GM21786 (cell line): ENCODE measurements at regions not wholly inside any gene's neighbourhood (a gene's known extent, or its start where the extent isn't known, plus 50 kb on each side); places are given as distances from the start of the nearest gene placed in this dataset.
A peak's percentile ranks its signal among the peaks of the same experiment; 100 is the strongest.
"Not testable (repeated sequence)": the region's sequence is repeated elsewhere in the genome, so short reads cannot be mapped to it uniquely, and the experiment has no call there.

Experiments used
- ATAC-seq: cut with Tn5 transposase; IDR thresholded peaks from one replicate; pipeline ENCODE4 v1.9.1; 2021; ENCODE audit not compliant: unreplicated experiment

DNA sequence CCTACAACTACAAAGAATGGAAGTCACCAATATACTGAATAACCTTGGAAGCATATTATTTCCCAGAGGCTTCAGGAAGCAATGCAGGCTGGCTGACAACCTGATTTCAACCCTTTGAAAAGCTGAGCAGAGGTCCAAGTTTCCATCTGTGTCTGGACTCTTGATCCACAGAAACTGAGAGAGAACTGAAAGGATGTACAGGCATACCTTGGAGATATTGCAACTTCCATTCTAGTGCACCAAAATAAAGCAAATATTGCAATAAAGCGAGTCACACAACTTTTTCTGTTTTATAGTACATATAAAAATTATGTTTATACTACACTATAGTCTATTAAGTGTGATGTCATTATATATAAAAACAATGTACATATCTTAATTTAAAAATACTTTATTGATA lies 85.3 kb downstream of the TYW3 start:
- ATAC-seq, result no peak

DNA sequence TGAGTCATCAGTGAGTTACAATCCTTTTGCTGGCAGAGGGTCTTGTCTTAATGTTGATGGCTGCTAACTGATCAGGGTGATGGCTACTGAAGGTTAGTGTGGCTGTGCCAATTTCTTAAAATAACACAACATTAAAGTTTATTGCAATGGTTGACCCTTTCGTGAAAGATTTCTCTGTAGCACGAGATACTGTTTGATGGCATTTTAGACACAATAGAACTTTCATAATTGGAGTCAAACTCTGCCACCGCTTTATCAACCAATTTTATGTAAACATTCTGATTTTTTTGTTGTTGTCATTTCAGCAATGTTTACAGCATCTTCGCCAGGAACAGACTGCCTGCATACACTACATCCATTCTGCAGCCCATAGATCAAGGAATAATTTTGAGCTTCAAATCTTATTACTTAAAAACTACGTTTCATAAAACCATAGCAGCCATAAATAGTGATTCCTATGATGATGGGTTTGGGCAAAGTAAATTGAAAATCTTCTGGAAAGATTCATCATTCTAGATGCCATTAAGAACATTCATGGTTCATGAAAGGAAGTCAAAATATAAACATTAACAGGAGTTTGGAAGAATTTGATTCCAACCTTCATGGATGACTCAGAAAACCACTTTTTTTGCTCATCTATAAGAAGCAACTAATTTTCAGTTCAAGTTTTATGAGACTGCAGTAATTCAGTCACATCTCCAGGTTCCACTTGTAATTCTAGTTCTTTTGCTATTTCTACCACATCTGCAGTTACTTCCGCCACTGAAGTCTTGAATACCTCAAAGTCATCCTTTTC lies 85.9 kb downstream of the TYW3 start:
- no peak for ATAC-seq

DNA sequence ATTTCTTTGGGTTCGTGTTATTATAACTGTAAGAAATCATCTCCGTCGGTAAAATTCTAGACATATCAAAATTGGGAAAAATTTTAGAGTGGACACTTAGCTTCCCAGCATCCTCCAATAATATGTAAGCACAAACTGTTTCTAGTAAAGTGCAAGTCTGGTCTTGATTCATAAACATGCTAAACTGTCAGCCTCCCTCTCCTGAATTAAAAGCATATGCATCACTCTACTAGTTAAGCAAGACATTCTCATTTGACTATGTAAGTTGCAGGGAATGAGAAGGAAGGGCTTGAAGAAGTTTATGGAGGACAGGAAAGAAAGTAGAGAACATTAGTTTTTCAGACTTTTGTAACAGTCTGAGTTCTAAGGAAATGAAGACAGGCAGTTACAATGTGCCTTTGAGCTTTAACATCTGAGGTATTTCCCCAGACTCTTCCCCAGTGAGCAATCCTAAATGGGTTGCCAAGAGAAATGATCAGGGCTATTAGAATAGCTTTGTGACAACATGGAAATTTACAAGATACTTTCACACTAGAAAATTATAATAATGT lies 90.0 kb downstream of the TYW3 start:
- ATAC-seq, result no peak

DNA sequence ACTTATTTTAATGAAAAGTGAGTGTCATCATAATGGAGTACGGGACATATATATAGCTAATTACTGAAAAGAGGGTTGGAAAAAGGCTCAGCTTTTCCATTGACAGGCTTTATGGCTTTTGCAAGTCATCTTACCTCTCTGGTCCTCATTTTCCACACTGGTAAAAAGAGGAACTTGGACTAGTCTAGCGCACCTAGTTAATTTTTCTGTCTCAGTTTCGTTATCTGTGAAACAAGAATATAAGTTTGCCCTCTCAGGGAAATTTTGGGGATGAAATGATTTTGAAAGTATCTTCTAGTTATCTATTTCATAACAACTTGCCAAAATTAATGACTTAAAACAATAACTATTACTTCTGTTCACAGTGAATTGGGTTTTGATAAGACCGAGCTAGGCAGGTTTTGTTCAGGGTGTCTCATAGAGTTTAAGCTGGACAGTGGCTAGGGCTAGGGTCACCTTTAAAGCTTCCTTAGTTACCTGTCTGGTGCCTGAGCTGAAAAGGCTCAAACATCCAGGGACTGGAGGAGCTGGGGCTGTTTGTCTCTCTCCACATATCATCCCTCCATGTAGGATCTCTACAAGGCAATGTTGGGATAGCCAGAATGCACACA lies 91.7 kb downstream of the TYW3 start:
- peak; percentile 91 for ATAC-seq

DNA sequence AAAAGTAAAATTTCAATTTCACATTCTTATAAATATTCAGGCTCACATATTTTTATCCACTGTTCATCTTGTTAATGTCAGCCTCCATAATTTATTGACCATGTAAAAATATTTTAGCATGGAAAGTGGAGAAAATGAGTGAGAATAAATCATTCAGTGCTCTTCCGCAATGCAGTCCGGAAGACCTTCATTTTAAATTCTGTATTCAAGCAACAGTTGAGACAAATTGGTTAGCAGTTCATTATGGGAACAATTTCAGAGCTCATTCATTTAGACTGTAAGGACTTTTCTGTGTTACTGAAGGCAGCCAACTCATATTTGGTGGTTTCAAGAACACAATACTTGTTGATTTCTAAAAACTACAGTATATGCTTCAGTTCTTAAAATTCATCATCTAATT lies 97.8 kb downstream of the TYW3 start:
- ATAC-seq, result no peak

DNA sequence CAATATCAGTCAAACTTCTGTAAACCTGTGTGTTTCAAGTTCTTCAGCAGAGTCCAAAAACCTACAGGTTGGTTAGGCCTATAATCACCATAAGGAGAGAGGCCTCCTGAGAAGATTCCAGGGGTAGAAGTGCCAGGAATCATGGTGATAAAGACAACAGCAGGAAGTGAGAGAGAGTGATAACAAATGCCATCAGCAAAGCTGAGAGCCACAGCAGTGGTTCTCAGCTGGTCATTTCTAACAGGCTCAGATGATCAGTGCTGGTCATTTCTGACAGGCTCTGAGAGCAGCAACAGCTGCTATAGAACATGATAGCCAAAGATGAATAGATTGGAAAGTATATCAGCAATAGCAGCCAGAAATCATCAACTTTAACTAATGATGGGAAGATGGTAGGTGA lies 101.3 kb downstream of the TYW3 start:
- no peak for ATAC-seq

DNA sequence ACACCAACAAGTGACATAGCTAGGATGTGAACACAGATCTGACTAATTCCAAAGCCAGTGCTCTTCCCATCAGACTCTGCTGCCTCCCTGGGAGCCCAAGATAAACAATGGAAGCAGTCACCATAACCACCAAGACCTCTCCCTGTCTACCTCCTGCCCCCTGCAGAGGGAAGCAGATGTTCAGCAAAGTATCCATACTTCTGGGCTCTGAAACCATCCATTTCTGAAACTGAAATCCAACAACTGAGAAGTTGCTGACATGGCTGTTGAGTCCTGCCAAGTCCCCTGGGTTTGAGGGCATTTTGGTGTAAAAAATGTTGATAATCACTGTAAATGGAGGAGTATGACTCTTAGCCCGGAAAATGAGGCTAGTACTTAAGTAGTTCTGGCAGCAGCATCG lies 102.1 kb downstream of the TYW3 start:
- ATAC-seq, result no peak

DNA sequence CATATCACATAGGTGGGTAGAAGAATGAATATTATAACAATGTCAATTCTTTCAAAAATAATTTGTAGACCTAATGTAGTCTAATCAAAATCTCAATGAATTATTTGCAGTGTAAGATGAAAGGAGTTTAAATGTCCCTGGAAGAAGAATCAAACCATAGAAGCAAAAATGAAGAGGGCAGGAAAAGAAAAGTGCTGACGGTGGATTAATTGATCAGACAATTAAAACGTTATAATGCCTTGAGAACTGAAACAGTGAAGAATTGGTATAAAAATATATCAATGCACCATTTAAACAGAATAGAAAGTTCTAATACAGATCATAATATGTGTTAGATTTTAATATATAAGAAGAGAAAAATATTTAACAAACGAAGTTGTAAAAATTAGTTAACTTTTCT lies 109.8 kb downstream of the TYW3 start:
- no peak for ATAC-seq

DNA sequence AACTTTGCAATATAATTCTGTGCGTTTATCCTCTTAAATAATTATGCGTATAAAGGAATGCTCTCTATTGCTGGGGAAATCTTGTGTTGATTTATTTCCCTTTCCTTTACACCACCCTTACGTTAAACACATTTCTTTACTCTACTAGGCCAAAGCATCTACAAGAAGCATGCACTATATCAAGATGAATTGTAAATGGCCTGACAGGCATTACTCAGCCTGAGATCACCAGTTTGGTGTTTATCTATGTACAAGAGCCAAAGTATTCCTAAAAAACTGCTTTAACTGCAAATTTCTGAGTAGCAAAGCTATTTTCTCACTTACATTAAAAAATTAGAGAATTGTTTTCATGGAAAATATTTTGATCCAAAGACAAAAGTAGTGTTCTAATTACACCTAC lies 114.8 kb downstream of the TYW3 start:
- no peak for ATAC-seq

DNA sequence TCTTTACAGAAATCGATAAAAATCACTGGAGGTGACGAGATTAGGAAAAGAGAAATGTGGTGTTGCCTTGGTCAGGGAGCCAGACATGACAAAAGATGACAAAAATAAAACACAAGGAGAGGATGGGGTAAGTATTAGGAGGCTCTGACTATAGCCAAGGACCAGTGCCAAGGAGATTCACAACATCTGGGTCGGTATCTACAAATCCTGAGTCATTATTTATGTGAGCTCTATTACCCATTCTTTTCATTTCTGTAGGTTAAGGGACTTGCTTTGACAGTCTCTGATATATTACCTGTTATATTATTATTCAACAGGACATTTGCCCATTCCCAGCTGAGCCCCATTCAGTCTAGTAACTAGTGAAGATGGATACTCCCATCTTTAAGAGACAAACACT lies 120.8 kb downstream of the TYW3 start:
- no peak for ATAC-seq

DNA sequence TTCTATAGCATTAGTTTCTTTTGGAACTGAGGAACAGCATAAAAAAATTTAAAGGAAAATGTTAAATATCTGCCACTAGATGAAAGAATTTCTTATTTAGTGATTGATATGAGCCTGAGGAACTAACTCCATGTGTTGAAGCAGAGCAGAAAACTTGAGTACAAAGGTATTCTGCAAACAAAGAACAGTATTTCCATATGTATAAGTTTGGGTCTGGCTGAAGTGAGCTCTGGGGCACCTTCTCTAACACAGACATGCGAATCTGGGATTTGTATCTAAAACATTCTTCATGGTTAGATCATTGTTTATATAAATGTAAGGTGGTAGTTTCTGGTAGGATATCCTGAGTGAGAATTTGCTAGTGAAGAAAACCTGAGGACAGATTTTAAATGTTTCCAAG lies 123.2 kb downstream of the TYW3 start:
- ATAC-seq, result no peak

DNA sequence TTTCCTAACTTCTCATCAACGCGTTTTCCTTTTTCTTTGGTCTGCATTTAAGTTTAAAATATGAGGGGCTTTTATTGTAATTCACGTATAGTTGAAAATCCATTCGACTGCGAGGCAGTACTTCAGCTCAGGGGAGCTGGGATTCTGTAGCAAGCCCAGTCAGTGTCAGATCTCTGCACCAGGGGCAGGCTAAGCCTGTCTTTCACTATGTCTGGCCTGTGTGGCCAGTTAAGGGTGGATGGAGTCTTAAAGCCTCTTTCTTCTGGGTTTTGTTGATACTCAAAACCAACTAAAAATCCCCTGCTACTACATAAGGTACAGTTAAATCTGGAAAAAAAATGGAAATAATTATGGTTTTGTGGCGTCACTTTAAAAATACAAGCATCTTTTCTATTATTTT lies 124.7 kb downstream of the TYW3 start:
- ATAC-seq, result peak; percentile 17

DNA sequence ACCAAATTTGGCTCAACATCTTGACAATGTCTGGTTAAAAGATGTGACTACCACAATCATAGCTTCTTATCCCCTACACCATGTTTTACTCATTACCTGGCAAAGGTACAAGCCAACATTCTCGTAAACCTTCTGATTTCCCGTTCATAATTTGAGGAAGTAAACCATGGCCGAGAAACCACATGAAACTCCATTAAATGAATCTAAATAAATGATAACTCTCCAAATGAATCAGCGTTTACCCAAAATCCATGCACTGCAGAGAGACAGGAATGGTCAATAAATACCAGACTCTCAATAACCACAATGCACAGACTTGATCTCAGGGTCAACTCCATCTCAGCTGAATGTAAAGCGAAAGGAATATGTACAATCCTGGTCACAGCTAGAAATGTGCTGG lies 125.2 kb downstream of the TYW3 start:
- peak; percentile 54 for ATAC-seq

DNA sequence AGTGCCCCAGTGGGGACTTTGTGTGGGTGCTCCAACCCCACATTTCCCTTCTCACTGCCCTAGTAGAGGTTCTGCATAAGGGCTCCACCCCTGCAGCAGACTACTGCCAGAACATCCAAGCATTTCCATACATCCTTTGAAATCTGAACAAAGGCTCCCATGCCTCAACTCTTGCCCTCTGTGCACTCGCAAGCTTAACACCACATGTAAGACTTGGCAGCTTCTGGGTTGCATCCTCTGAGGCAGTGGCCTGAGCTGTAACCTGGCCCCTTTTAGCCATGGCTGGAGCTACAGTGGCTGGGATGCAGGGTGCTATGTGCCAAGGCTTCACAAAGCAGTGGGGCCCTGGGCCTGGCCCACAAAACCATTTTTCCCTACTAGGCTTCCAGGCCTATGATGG lies 128.9 kb downstream of the TYW3 start:
- no peak for ATAC-seq

DNA sequence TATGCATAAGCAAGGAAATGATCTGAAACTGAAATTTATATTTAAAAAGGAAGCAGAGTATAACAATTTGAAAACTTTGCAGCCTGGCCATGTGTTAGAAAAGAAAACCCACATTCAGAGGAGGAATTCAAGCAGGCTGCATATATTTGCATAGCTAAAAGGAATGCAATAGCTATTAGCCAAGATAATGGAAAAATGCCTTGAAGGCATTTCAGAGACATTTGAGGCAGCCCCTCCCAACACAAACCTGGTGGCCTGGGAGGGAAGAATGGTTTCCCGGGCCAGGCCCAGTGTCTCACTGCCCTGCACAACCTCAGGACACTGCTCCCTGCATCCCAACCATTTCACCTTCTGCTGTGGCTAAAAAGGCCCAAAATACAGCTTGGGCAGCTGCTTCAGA lies 136.8 kb downstream of the TYW3 start:
- ATAC-seq, result no peak

DNA sequence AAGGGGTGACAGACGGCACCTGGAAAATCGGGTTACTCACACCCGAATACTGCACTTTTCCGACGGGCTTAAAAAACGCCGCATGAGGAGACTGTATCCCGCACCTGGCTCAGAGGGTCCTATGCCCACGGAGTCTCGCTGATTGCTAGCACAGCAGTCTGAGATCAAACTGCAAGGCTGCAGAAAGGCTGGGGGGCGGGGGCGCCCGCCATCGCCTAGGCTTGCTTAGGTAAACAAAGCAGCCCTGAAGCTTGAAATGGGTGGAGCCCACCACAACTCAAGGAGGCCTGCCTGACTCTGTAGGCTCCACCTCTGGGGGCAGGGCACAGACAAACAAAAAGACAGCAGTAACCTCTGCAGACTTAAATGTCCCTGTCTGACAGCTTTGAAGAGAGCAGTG lies 144.4 kb downstream of the TYW3 start:
- ATAC-seq, result not testable (repeated sequence)

DNA sequence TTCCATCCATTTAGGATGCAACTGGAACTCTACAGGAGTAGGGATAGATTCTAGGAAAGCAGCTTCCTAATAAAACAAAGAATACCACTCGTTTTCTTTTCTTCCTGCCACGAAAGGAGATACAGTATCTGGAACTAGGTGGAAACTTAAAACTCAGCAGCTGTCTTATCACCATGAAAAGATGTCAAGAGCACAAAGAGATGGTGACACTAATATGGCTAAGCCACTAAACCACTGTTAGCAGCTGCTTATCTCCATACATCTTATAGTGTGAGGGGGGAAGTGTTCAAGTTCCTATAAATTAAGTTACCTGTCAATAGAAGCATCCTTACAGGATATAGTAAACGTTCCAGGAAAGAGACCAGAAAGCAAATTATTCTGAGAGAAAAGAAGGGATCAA lies 162.5 kb downstream of the TYW3 start:
- no peak for ATAC-seq

DNA sequence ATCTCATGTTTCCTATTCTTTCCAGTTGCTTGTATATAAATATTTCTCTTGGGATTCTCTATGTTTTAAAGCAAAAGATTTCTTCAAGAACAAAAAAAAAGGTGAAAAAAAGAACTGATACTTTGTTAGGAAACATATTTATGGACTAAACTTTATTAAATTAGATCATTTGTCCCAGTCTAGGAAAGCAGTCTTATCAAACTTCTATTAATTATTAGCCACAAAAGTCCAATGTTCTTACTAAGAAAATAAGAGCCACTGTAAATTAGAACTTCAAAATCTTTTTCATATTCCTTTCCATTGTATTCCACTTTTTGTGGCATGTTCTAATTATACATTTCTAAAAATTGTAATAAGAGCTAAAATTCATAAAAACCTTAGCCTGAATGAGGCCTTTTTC lies 175.2 kb downstream of the TYW3 start:
- no peak for ATAC-seq

DNA sequence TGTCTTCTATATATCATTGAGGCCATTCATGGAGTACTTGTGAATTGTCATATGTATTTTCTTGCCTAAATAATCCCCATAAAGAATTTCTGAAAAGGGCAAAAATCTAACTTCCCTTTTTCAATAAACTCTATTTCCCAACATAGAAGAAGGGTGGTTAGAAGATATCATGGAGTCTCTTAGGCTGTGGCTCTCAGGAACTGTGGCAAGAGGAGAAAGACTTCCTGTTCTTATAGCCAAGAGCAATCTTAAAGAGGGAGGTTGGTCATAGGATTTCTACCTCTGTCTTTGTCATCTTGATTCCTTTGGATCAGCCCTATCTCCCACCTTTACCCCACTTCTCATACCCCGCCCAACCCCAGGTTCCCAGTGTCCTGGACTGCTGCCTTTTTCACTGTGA lies 175.8 kb downstream of the TYW3 start:
- no peak for ATAC-seq

DNA sequence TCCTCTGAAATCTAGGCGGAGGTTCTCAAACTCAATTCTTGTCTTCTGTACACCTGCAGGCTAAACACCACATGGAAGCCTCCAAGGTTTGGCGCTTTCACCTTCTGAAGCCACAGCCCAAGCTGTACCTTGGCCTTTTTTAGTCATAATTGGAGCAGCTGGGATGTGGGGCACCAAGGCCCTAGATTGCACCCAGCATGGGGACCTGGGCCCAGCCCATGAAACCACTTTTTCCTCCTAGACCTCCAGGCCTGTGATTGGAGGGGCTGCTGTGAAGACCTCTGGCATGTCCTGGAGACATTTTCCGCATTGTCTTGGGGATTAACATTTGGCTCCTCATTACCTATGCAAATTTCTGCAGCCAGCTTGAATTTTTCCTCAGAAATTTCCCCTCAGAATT lies 181.0 kb downstream of the TYW3 start:
- no peak for ATAC-seq

DNA sequence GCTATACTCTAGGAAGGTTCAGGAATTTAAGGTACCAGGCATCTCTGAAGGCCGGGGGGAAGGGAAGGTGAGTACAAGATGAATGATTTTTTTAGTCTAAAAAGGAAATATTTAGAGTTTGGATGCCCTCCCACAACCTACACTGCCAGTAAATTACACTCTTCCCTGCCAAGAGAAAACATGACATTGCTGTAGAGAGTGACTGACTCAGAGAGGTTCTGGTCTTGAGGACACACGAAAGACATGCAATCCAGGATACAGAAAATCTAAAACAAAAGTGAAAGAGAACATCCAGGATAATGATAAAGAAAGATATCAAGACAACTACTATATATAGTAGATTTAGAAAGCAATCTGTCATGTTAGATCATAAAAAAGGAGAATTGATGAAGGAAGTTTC lies 200.5 kb downstream of the TYW3 start:
- no peak for ATAC-seq

DNA sequence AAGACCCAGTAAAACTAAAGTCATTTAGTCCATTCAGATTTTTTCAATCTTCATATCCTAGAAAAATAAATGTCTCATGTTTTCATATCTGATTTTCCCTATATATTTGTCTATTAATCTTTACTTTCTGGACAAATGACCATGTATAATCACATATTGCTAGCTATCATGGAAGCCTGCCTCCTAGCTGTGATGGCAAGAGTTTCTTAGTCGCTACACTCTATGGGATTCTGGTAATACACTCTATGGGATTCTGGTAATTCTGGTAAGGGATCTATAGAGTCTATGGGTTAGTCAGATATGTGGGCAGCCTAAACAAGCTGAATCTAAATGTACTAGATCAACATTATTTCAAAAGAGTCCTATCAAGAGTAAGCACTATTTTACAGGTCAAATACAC lies 198.7 kb upstream of the LHX8 start:
- ATAC-seq, result no peak

DNA sequence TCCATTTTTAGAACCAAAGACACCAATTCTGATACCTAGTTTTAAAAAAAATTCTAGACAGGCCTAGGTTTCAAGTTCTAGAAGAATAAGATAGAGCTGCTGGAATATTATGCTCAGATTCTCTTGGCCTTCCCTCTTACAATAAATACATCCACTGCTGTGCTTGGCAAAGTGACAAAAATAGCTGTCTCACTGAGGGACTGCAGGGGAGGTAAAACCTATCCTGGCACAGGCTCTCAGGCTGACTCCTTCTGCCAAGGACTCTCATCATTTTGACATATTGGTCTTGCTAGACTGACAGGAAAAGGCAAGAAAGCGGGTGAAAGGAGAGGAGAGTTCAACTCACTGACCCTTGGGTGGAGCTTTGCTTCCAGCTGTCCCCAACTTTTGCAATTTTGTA lies 197.0 kb upstream of the LHX8 start:
- no peak for ATAC-seq
